Epithelial cell of esophagus (primary cell): ENCODE measurements at regions not wholly inside any gene's neighbourhood (a gene's known extent, or its start where the extent isn't known, plus 50 kb on each side); places are given as distances from the start of the nearest gene placed in this dataset.

Experiments used
- DNase-seq: peaks from one replicate; pipeline ENCODE4 v3.0.0; 2010; ENCODE audit warnings: low read depth
- H3K4me3 ChIP-seq: 2 replicates; pipeline ENCODE4 v1.5.1; 2011; ENCODE audit warnings: mild to moderate bottlenecking, low read length, control low read depth
- TF ChIP-seq, protein P1 (sequence below): IDR thresholded peaks from 2 replicates; pipeline ENCODE4 v1.5.1; 2011; ENCODE audit warnings: low read depth, mild to moderate bottlenecking, low read length, control low read depth, inconsistent platforms; ENCODE audit not compliant: insufficient read depth; ENCODE audit errors: missing control alignments

DNA sequence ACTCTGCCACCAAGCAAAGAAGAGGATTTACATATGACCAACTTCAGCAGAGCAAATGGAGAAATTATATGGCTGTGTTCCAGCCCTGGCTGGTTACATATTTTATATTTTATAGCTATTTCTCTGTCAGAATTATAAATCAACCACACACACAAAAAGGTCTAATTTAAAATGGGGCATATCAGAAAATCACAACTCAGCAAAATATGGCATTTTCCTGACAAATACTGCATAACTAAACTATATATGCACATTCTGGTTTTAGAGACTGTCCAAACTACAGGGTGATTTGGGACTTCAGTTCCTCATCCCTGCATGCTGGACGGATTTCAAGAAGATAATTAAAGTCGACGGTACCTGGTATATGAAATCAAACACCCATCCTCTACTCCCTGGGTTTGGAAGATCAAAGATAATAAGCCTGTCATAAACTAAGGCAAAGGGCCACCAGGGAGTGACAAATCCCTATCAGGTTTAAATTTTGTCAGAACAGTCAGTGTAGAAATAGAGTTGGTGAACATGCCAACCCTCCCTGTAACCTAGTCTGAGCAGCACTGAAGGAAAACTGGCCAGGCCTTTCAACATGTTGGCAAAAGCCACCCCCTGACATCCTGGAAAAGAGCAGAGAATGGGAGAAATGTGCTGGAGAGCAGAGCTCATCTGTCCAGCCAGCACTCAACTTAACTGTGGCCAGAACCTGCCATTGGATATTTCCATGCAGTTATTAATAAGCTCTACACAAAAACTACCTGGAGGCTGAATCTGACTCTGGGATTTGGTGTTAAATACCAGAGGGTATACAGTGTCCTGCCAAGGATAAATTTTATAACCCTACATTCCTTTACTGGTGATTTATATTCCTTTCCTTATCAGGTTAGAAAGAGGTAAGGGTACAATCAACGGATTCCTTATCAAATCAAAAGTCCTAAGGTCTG lies 235.7 kb downstream of the ENC1 start:
- H3K4me3 ChIP-seq: no peak overlapping the region
- no peak for DNase-seq
- TF ChIP-seq, protein P1, sequence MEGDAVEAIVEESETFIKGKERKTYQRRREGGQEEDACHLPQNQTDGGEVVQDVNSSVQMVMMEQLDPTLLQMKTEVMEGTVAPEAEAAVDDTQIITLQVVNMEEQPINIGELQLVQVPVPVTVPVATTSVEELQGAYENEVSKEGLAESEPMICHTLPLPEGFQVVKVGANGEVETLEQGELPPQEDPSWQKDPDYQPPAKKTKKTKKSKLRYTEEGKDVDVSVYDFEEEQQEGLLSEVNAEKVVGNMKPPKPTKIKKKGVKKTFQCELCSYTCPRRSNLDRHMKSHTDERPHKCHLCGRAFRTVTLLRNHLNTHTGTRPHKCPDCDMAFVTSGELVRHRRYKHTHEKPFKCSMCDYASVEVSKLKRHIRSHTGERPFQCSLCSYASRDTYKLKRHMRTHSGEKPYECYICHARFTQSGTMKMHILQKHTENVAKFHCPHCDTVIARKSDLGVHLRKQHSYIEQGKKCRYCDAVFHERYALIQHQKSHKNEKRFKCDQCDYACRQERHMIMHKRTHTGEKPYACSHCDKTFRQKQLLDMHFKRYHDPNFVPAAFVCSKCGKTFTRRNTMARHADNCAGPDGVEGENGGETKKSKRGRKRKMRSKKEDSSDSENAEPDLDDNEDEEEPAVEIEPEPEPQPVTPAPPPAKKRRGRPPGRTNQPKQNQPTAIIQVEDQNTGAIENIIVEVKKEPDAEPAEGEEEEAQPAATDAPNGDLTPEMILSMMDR: no peak

DNA sequence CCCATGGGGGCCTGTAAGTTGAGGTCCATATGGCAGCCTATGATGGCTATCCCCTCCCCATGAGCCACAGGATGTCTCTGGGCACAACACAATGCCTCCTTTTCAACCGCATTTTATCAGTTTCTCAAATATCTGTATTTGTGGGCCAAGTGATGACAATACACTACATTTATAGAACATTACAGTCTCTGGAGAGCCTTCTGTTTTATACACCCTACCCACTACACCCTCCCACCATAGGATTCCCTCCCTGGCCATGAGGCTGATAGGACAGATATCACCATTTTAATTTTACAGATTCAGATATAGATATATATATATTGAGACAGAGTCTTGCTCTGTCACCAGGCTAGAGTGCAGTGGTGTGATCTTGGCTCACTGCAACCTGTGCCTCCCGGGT lies 236.8 kb downstream of the ENC1 start:
- no peak for DNase-seq
- TF ChIP-seq, protein P1: no peak
- no peak overlapping the region for H3K4me3 ChIP-seq

DNA sequence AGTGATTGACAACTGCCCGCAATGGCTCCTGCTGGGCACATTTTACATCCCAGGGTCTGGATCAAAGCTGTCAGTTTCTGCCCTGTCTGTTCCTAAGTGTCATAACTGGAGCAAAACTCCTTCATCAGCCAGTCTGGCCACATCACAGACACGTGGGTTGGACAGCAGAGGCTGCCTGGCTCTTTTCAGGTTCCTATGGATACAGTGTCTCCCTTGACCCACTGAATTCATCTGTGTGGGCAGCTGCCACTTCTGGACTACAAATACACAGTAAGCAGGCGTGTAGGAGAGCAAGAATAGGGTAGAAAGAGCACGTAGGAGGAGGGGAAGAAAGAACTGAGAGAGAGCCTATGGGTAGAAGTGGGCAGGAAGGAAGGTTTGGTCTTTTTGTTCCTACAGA lies 238.0 kb downstream of the ENC1 start:
- DNase-seq: no peak
- TF ChIP-seq, protein P1: no peak
- no peak overlapping the region for H3K4me3 ChIP-seq

DNA sequence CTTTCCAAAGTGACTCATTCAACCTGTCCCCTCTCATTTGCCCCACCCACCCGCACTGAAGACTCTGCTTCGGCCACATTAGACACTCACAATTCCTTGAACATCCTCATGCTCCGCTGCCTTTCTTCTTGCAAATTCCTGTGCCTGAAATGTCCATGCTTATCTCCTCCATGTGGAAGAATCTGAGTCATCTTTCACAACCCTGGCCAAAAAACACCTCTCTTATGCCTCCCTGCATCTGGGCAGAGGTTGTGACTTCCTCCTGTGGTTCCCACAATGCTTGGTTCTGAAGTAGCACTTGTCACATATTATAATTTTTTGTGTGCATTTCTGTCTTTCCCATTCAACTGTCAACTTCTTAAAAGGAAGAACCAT lies 238.6 kb downstream of the ENC1 start:
- peak; percentile 19 for DNase-seq
- no peak overlapping the region for H3K4me3 ChIP-seq
- TF ChIP-seq, protein P1: no peak

DNA sequence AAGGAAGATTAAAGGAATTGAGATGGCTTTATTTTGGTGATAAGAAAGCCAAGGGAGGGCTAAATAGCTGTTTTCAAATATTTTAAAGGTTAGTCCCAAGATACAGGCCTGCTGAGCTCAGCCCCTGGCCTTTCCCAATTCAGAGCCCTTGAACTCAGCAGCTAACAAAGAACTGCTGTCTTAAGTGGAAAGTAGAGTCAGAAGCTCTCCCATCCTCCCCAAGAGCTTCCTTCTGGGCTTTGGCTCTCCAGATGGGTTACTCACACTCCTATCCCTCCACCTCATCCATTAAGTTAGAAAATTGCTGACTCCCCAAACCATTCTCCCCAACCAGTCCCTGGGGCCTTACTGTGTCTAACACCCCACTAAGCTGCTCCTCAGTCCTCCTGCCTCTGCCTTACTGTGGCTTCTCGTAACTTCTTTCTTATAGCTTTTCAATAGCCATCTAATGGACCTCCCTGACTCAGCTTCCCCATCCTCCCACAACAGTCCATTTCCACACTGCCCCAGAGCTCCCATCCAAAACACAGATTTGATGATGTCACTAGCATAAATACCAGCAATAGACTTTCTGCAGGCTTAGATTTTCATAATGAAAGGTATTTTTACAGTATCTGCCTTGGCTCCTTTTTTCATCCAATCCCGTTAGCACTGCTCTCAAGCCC lies 239.1 kb downstream of the ENC1 start:
- no peak for DNase-seq
- TF ChIP-seq, protein P1: no peak
- no peak overlapping the region for H3K4me3 ChIP-seq

- TF ChIP-seq, protein P1: no peak
- no peak for DNase-seq
- no peak overlapping the region for H3K4me3 ChIP-seq
Observed at GRCh38 chr5:74400067-74400466, 240.5 kb downstream of the ENC1 start.
